ENCODE measurements at regions not wholly inside any gene's neighbourhood (a gene's known extent, or its start where the extent isn't known, plus 50 kb on each side); places are given as distances from the start of the nearest gene placed in this dataset.
A peak's percentile ranks its signal among the peaks of the same experiment; 100 is the strongest.

DNA sequence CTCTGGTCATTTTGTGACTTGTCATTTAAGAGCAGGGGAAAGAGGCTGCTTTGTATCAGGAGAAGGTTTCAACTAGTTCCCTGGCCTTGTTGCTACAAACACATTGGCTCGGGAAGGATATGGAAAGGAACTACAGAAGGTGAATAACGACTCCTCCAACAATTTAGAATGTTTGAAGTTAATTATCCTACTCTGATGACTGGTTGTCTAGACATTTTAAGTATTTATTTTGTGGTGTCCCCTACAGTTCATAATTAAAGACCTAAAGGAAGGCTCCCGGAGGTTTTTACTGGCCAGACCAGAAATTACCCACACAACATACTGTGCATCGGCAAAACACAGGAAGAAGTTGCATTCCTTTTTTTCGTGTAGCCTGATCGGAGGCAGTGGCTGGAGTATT, 515.8 kb upstream of the SALL1 start:
- peak; percentile 68 for DNase-seq (ENCODE audit: low spot score)

- DNase-seq (ENCODE audit: low spot score) = no peak
Measured at GRCh38 chr16:51666074-51666473, 515.0 kb upstream of the SALL1 start.

- no peak for DNase-seq (ENCODE audit: low spot score)
Measured at GRCh38 chr16:51665436-51665998, 514.4 kb upstream of the SALL1 start.

GRCh38 chr16:51658531-51658930, 507.5 kb upstream of the SALL1 start:
- DNase-seq (ENCODE audit: low spot score) = no peak

DNA sequence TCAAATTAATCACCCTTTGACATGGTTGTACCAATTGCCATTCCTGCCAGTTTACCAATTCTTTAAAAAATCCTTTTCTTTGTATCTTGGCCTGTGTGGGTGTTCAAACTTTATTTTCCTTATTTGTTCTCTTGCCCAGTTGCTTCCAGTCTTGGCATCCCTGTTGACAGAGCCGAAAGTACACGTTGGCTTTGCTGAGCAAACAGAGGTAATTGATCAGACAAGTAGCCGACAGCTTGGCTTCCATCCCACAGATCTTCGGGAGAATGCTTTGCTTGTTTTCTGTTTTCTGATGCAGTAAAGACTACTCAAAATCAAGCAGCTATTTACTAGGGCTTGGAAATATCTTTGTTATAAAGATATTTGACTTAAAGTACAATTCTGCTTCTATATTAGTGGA, 506.8 kb upstream of the SALL1 start:
- DNase-seq (ENCODE audit: low spot score) = no peak

- no peak for DNase-seq (ENCODE audit: low spot score)
Measured at GRCh38 chr16:51655249-51655648, 504.2 kb upstream of the SALL1 start.

GRCh38 chr16:51651061-51651466, 500.0 kb upstream of the SALL1 start:
- no peak for DNase-seq (ENCODE audit: low spot score)

DNA sequence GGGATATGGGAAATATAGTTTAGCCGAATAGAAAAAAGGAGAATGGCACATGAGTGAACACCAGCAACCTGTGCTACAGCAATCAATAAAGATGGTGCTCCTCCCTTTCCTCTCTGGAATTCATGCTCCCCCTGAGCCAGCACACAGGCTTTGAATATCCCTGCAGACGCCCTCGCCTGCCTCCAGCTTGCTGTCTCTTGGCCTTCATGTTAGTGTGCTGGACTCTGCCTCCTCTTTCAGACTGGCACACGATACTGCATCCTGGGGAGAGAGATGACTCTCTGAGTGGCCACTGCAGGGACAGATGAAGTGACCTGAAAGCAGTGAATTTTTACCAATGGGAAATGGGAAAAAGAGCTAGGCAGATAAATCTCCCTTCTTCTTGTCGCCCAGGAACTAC, 498.6 kb upstream of the SALL1 start:
- DNase-seq (ENCODE audit: low spot score) = no peak

DNA sequence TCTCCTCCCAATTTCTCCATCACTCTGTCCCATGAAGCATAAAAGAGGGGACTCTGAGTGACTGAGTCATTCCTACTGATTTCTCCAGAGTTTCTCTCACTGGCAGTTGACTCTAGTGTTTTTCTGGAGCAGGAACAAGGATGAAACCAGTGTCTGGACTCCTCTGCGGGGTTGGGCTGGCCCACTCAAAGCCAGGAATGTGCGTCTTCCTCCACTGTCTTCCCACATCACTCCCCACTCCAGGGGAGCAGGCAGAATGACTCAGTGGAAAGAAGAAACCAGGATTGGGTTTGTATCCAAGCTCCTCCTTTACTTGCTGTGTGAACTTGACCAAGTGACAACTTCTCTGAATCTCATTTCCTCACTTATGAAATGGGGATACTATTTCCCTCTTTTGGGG, 497.5 kb upstream of the SALL1 start:
- DNase-seq (ENCODE audit: low spot score) = peak; percentile 18

DNA sequence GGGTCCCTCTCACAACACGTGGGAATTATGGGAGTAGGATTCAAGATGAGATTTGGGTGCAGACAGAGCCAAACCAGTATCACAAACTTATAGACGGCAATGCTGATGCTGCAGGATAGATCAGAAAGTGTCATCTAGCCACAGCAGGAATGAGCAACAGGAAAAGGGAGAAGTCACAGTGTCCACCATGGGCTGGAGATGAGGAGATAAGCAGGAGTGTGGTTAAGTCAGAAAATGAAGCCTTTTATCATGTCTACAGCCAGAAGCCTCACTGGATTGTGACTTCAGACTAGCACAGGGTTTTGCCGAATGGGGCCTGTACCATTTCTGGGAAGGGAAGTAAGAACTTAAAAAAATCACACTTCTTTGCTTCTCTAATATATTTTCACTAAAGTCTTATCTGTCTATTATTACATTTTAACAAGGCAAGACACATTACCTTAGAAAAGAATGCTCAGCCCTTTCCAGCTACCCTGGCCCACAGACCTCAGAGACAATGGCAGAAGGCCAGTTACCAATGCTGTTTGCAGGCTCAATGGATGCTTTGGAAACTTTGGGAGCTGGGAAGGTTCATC, 490.2 kb upstream of the SALL1 start:
- no peak for DNase-seq (ENCODE audit: low spot score)

DNA sequence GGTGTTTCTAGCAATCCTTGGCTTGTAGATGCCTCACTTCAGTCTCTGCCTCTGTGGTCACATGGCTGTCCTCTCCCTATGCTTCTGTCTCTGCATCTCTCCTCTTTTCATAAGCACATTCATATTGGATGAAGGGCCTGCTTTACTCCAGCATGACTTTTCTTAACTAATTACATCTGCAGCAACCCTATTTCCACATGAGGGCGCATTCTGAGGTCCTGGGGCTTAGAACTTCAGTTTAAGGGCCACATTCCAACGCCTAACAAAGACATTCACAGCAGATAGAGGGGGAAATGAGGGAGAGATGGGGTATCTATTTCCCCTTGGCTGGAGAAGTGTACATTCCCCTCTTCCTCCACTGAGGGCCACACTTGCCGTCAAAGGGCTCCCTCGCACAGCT, 489.1 kb upstream of the SALL1 start:
- no peak for DNase-seq (ENCODE audit: low spot score)

DNA sequence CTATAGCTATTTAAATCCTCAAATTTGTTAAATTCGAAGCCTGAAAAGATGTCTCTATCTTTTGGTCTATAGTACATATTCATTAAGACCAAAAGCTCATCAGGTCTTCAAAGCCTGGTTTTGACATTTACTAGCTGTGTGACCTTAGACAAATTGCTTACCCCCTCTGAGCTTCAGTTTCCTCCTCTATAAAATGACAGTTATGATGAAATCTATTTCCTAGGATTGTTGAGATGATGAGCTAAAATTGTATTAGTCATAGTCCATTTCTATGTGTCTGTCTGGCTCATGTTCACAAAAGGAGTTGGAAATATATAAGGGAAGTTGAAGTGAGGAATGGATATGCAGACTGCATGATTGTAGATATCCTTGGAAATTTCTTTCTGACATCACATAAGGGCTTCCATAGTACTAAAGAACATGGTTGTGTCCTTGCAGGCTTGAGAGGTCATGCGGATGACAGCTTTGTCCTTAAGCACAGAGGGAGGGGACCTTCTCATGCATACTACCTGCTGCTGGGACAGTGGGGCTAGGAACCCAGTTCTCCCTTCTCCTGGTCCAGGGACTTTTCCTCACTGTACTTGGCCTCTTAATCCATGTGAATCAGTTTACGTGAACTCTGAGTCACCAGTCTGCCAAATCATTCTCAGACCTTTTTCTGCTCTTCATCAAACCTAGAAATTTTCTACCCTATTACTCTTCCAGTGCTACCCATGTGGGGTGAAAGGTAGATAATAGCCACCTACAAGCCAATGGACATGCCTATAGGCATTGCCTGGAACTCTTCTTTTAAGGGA, 487.5 kb upstream of the SALL1 start:
- peak; percentile 41 for DNase-seq (ENCODE audit: low spot score)

GRCh38 chr16:51637770-51638094, 486.7 kb upstream of the SALL1 start:
- peak; percentile 63 for DNase-seq (ENCODE audit: low spot score)

DNA sequence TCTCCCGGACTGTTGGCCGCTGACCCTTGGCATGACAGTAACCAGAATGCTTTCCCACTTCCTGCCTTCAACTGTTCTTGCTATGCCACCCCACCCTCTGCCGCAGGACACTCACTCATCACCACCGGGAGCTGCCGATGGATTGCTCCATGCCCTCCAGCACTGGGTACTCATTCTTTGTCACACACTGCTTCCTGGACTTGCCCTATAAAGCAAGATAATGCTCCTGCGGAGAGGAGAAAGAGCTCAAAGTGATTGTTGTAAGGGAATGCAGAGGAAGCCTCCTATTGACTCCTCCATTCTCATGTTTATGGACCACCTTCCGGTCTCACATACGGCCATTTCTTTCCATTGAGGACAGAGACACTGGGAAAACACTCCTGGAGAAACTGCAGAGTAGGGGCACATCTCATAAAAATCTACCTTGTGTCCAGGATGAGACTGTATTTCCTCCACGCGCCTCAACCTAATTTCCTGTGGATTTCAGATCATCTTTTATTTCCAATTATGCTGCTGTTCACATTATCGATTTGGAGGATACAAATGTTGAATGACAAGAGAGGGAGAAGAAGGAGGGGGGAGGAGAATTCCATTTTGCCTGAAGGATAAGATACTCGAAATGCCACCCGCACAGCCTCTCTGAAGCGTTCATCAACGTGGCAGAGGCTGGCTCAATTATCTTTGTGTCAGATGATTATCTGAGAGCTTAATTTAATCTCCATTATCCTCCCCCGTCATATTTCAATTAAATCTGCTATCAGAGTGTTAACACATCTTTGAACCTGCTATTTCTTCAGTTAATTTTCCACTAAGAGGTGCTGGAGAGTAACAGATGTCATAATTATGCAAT, 486.1 kb upstream of the SALL1 start:
- peak; percentile 94 for DNase-seq (ENCODE audit: low spot score)

GRCh38 chr16:51635181-51635580, 484.1 kb upstream of the SALL1 start:
- peak; percentile 27 for DNase-seq (ENCODE audit: low spot score)

- DNase-seq (ENCODE audit: low spot score) = no peak
Measured at GRCh38 chr16:51630076-51630475, 479.0 kb upstream of the SALL1 start.

- DNase-seq (ENCODE audit: low spot score) = no peak
Measured at GRCh38 chr16:51629576-51629975, 478.5 kb upstream of the SALL1 start.

DNA sequence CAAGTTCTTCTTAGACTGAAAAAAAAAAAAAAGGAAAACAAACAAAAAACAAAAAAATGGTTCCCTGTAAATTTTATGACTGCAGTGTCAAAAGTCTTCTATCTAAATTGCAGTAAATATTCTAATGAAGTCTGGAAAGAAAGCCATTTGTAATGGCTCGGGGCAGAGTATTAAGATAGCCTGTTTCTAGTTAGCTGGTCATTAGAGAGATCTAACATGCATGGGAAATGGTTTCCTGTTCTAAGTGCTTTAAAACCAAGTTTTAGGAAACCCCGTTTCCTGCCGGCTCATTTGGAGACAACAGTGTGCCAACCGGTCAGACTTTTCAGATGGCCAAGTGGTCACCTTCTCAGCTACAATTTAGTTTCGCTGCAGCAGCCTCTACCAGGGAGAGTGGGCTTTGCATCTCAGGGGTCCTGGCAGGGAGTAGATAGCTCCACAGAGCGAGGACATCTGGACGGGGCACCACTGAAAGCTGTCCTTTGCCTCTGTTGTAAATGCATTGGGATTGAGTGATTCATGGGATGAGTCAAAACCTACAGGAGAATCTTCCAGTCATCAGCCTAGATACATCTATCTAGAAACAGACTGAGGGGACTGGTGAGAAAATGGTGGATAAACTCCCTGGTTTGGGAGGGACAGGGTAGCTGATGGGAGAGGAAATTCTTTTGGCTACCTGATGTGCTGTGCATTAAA, 473.2 kb upstream of the SALL1 start:
- DNase-seq (ENCODE audit: low spot score) = peak; percentile 15

- DNase-seq (ENCODE audit: low spot score) = peak; percentile 34
Measured at GRCh38 chr16:51621610-51622009, 470.5 kb upstream of the SALL1 start.

DNA sequence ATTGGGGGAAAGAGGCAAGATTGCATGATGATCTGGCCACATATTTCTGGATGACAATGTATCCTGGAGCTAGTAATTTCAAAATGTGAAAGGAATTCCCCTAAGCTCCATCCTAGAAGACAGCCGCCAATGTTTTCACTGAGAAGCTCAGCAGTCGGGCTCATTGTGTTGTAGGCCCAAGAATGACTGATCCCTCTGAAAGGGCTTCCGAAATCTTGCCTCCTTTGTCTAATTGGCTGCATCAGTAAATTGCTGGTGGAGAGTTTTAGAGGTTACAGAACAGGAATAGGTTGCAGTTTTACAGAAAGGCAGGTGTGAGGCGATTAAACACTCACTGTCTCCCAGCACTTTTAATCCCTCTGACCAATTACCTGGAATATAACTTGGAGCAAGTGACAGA, 464.1 kb upstream of the SALL1 start:
- DNase-seq (ENCODE audit: low spot score) = no peak

GRCh38 chr16:51607201-51607651, 456.2 kb upstream of the SALL1 start:
- no peak for DNase-seq (ENCODE audit: low spot score)

- DNase-seq (ENCODE audit: low spot score) = no peak
Measured at GRCh38 chr16:51596247-51596646, 445.2 kb upstream of the SALL1 start.

Measured in A172 (cell line).